ENCODE measurements at regions not wholly inside any gene's neighbourhood (a gene's known extent, or its start where the extent isn't known, plus 50 kb on each side); places are given as distances from the start of the nearest gene placed in this dataset.

DNA sequence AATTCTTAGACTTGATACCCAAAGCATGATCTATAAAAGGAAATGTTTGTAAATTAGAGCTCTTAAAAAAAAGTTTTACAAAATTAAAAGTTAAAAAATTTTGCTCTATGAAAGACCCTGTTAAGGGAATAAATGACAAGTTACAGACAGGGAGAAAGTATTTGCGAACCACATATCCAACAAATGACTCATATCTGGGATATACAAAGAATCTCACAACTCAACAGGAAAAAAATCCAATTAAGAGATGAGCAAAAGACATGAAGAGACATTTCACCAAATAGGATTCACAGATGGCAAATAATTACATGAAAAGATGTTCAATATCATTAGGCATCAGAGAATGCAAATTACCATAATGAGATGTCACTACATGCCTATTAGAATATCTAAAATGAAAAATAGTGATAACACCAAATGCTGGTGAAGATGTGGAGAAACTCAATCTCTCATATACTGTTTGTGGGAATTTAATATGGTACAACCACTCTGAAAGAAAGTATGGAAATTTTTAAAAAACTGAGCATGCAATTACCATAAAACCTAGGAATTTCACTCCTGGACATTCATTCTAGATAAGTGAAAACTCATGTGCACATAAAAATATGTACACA lies 100.8 kb upstream of the EOLA2 start:
- TF ChIP-seq POLR2AphosphoS5 (IDR thresholded peaks at IDR 0.05) = no peak
- no peak for TF ChIP-seq POLR2A (IDR thresholded peaks at IDR 0.05)
- TF ChIP-seq, protein P1, sequence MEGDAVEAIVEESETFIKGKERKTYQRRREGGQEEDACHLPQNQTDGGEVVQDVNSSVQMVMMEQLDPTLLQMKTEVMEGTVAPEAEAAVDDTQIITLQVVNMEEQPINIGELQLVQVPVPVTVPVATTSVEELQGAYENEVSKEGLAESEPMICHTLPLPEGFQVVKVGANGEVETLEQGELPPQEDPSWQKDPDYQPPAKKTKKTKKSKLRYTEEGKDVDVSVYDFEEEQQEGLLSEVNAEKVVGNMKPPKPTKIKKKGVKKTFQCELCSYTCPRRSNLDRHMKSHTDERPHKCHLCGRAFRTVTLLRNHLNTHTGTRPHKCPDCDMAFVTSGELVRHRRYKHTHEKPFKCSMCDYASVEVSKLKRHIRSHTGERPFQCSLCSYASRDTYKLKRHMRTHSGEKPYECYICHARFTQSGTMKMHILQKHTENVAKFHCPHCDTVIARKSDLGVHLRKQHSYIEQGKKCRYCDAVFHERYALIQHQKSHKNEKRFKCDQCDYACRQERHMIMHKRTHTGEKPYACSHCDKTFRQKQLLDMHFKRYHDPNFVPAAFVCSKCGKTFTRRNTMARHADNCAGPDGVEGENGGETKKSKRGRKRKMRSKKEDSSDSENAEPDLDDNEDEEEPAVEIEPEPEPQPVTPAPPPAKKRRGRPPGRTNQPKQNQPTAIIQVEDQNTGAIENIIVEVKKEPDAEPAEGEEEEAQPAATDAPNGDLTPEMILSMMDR (IDR thresholded peaks at IDR 0.05) = no peak
